H1 (cell line): ENCODE measurements at regions not wholly inside any gene's neighbourhood (a gene's known extent, or its start where the extent isn't known, plus 50 kb on each side); places are given as distances from the start of the nearest gene placed in this dataset.

Source experiments
- CTCF ChIA-PET: fragments of 300-600 bp; sonication (Branson Sonifier 250); formaldehyde crosslinking; loops from one replicate; lab custom pipeline; 2021; ENCODE audit not compliant: partially characterized antibody; lab: Charles Lee
- POLR2A ChIA-PET: fragments of 300-600 bp; sonication (Branson Sonifier 250); formaldehyde crosslinking; loops from one replicate; lab custom pipeline; 2021; ENCODE audit warnings: inconsistent platforms; ENCODE audit not compliant: partially characterized antibody; lab: Charles Lee
- DNase-seq, 2 experiments: peaks; one replicate each; pipeline versions ENCODE4 v3.0.0 to v3.0.0-alpha.2; 2010 to 2022; ENCODE audit warnings: low spot score in 2 of 2, low read depth in 1 of 2, mixed read lengths in 1 of 2
- FAIRE-seq: peaks from 2 replicates; lab custom pipeline; 2011; peaks lifted over from hg19 to GRCh38; lab: Jason Lieb, UNC
- H2AFZ ChIP-seq: 2 replicates; pipeline ENCODE4 v1.8.1; 2012; ENCODE audit warnings: low read length, inconsistent platforms
- H2AK5ac ChIP-seq: 2 replicates; pipeline ENCODE4 v1.6.1; 2013; ENCODE audit warnings: low read depth, low read length
- H2BK120ac ChIP-seq: replicated peaks from 2 replicates; pipeline ENCODE3; 2013; ENCODE audit warnings: low read depth, low read length, inconsistent platforms
- H2BK12ac ChIP-seq: 2 replicates; pipeline ENCODE4 v1.6.1; 2013; ENCODE audit warnings: low read depth, low read length
- H2BK15ac ChIP-seq: 2 replicates; pipeline ENCODE4 v1.6.1; 2013; ENCODE audit warnings: low read length
- H2BK20ac ChIP-seq: 2 replicates; pipeline ENCODE4 v1.6.1; 2013; ENCODE audit warnings: low read length
- H2BK5ac ChIP-seq: 2 replicates; pipeline ENCODE4 v1.6.1; 2013; ENCODE audit warnings: low read depth, low read length
- H3K14ac ChIP-seq: 2 replicates; pipeline ENCODE4 v1.6.1; 2013; ENCODE audit warnings: inconsistent platforms; ENCODE audit not compliant: insufficient read length
- H3K18ac ChIP-seq: 2 replicates; pipeline ENCODE4 v1.6.1; 2013; ENCODE audit warnings: low read length; ENCODE audit errors: extremely low read depth
- H3K23ac ChIP-seq: 2 replicates; pipeline ENCODE4 v1.6.1; 2013; ENCODE audit warnings: inconsistent platforms; ENCODE audit not compliant: insufficient read length
- H3K23me2 ChIP-seq: 2 replicates; pipeline ENCODE4 v1.6.1; 2013; ENCODE audit warnings: low read depth, low read length
- H3K27ac ChIP-seq: 2 replicates; pipeline ENCODE4 v1.6.1; 2011; ENCODE audit warnings: low read depth, low read length, inconsistent platforms
- H3K27me3 ChIP-seq, 4 experiments: replicated peaks in 1 of 4; 1 replicate in 1 of 4; 2 replicates in 3 of 4; pipeline versions ENCODE4 v1.6.1 to v1.8.1; 2011 to 2013; ENCODE audit warnings: low read length in 3 of 4, mild to moderate bottlenecking in 3 of 4, inconsistent platforms in 2 of 4, mixed read lengths in 2 of 4, moderate library complexity in 1 of 4; ENCODE audit not compliant: control insufficient read depth in 3 of 4, insufficient read depth in 3 of 4; ENCODE audit errors: extremely low read depth in 1 of 4
- H3K36me3 ChIP-seq, 4 experiments: 2 replicates each; pipeline versions ENCODE4 v1.6.1 to v1.8.1; 2011 to 2013; ENCODE audit warnings: mild to moderate bottlenecking in 4 of 4, low read length in 3 of 4, moderate library complexity in 2 of 4, control low read depth in 1 of 4, inconsistent platforms in 1 of 4; ENCODE audit not compliant: insufficient read depth in 4 of 4, control insufficient read depth in 2 of 4
- H3K4ac ChIP-seq: replicated peaks from 2 replicates; pipeline ENCODE3; 2013; ENCODE audit warnings: low read length, low read depth, mixed read lengths, inconsistent platforms; ENCODE audit not compliant: insufficient read length
- H3K4me1 ChIP-seq, 4 experiments: replicated peaks in 1 of 4; 1 replicate in 1 of 4; 2 replicates in 3 of 4; pipeline versions ENCODE4 v1.6.1 to v1.8.1; 2011 to 2013; ENCODE audit warnings: low read length in 3 of 4, inconsistent platforms in 2 of 4, mixed read lengths in 1 of 4; ENCODE audit not compliant: insufficient read depth in 4 of 4, control insufficient read depth in 3 of 4
- H3K4me2 ChIP-seq, 2 experiments: 2 replicates each; pipeline versions ENCODE4 v1.6.1 to v1.8.1; 2011 to 2013; ENCODE audit warnings: low read depth in 2 of 2, low read length in 2 of 2, control low read depth in 1 of 2, inconsistent platforms in 1 of 2, mild to moderate bottlenecking in 1 of 2; ENCODE audit not compliant: insufficient read depth in 1 of 2
- H3K4me3 ChIP-seq, 4 experiments: fragments of 200-600, 300-600 bp in 1 of 4; sonication (generic), shearing (Covaris generic), sonication (Bioruptor Twin) in 1 of 4; 2 replicates each; pipeline versions ENCODE4 v1.5.1 to v1.8.1; 2011 to 2016; ENCODE audit warnings: low read length in 4 of 4, low read depth in 3 of 4, control low read depth in 2 of 4, inconsistent platforms in 2 of 4, mild to moderate bottlenecking in 2 of 4, mixed read lengths in 1 of 4, moderate library complexity in 1 of 4; ENCODE audit not compliant: insufficient read depth in 2 of 4; ENCODE audit errors: extremely low read depth in 1 of 4
- H3K56ac ChIP-seq: replicated peaks from 2 replicates; pipeline ENCODE3; 2013; ENCODE audit warnings: low read depth, mild to moderate bottlenecking, mixed read lengths, low read length, inconsistent platforms; ENCODE audit not compliant: insufficient read length
- H3K79me1 ChIP-seq: 2 replicates; pipeline ENCODE4 v1.6.1; 2013; ENCODE audit warnings: low read depth, low read length, control low read depth
- H3K79me2 ChIP-seq, 2 experiments: 2 replicates each; pipeline versions ENCODE4 v1.6.1 to v1.8.1; 2012 to 2013; ENCODE audit warnings: low read length in 2 of 2, mild to moderate bottlenecking in 2 of 2, inconsistent platforms in 1 of 2; ENCODE audit not compliant: insufficient read depth in 2 of 2, control insufficient read depth in 1 of 2
- H3K9ac ChIP-seq, 4 experiments: replicated peaks in 1 of 4; 1 replicate in 1 of 4; 2 replicates in 3 of 4; pipeline versions ENCODE4 v1.6.1 to v1.8.1; 2011 to 2013; ENCODE audit warnings: low read depth in 3 of 4, low read length in 3 of 4, control low read depth in 2 of 4, mild to moderate bottlenecking in 2 of 4, moderate library complexity in 2 of 4, inconsistent platforms in 1 of 4; ENCODE audit errors: extremely low read depth in 1 of 4
- H3K9me3 ChIP-seq, 2 experiments: 2 replicates each; pipeline versions ENCODE4 v1.6.1 to v1.8.1; 2012 to 2013; ENCODE audit warnings: mild to moderate bottlenecking in 2 of 2, moderate library complexity in 2 of 2, control low read depth in 1 of 2, inconsistent platforms in 1 of 2, low read depth in 1 of 2, low read length in 1 of 2, mixed read lengths in 1 of 2; ENCODE audit not compliant: insufficient read depth in 2 of 2
- H4K20me1 ChIP-seq, 2 experiments: replicated peaks in 1 of 2; 2 replicates each; pipeline versions ENCODE3 to v1.8.1; 2011 to 2013; ENCODE audit warnings: inconsistent platforms in 2 of 2, low read length in 2 of 2, mild to moderate bottlenecking in 1 of 2; ENCODE audit not compliant: insufficient read depth in 2 of 2, control insufficient read depth in 1 of 2
- H4K5ac ChIP-seq: 2 replicates; pipeline ENCODE4 v1.6.1; 2013; ENCODE audit warnings: low read length, low read depth, mixed read lengths, inconsistent platforms; ENCODE audit not compliant: insufficient read length
- H4K8ac ChIP-seq: 2 replicates; pipeline ENCODE4 v1.8.0; 2013; ENCODE audit warnings: mild to moderate bottlenecking, moderate library complexity, low read length, inconsistent platforms; ENCODE audit not compliant: insufficient read depth; ENCODE audit errors: extremely low read depth
- H4K91ac ChIP-seq: replicated peaks from 2 replicates; pipeline ENCODE3; 2013; ENCODE audit warnings: low read length, mixed read lengths, inconsistent platforms; ENCODE audit not compliant: insufficient read length
- ATF2 ChIP-seq: IDR thresholded peaks from 2 replicates; pipeline ENCODE4 v1.6.1; 2012; ENCODE audit warnings: low read length, inconsistent platforms
- BCL11A ChIP-seq, 2 experiments: IDR thresholded peaks; one replicate each; pipeline ENCODE4 v1.6.1; 2011; ENCODE audit warnings: low read depth in 2 of 2, low read length in 2 of 2, mild to moderate bottlenecking in 2 of 2
- FOSL1 ChIP-seq: IDR thresholded peaks from 2 replicates; pipeline ENCODE4 v1.6.1; 2011; ENCODE audit warnings: mild to moderate bottlenecking, low read depth, low read length, moderate library complexity; ENCODE audit not compliant: insufficient read depth
- POLR2AphosphoS5 ChIP-seq: IDR thresholded peaks from 2 replicates; pipeline ENCODE4 v1.6.1; 2011; ENCODE audit warnings: low read depth, low read length
- RNF2 ChIP-seq: fragments of 200-900, 300-1000 bp; sonication (generic); IDR thresholded peaks from 2 replicates; pipeline ENCODE4 v1.7.1; 2016; ENCODE audit warnings: borderline replicate concordance, low read depth, mild to moderate bottlenecking, antibody characterized with exemption, low read length; ENCODE audit not compliant: poor library complexity, severe bottlenecking; ENCODE audit errors: missing control alignments
- RXRA ChIP-seq: IDR thresholded peaks from 2 replicates; pipeline ENCODE4 v1.6.1; 2011; ENCODE audit warnings: low read depth, mild to moderate bottlenecking, low read length, moderate library complexity; ENCODE audit not compliant: insufficient read depth
- SIN3A ChIP-seq, 2 experiments: IDR thresholded peaks in 1 of 2; conservative IDR thresholded peaks in 1 of 2; 2 replicates each; pipeline ENCODE4 v1.6.1; 2011 to 2012; ENCODE audit warnings: low read length in 2 of 2, improper control_type of control experiment in 1 of 2, low read depth in 1 of 2, mild to moderate bottlenecking in 1 of 2
- SIX5 ChIP-seq: IDR thresholded peaks from 2 replicates; pipeline ENCODE4 v1.6.1; 2011; ENCODE audit warnings: mild to moderate bottlenecking, low read depth, low read length
- SP1 ChIP-seq: IDR thresholded peaks from 2 replicates; pipeline ENCODE4 v1.6.1; 2011; ENCODE audit warnings: low read depth, low read length
- SUZ12 ChIP-seq: fragments of 200-600 bp; sonication (generic); IDR thresholded peaks from 2 replicates; pipeline ENCODE4 v1.6.1; 2012; ENCODE audit warnings: mild to moderate bottlenecking, inconsistent platforms, low read length, moderate library complexity, mixed read lengths

GRCh38 chr9:108081112-108081511 is 591.5 kb upstream of the KLF4 start:
- H3K4ac ChIP-seq, result no peak overlapping the region
- H3K23ac ChIP-seq, result no peak overlapping the region
- DNase-seq (no peak), FAIRE-seq (no peak)
- H3K36me3 ChIP-seq, result no peaks in the 10 kb centered on the region
- H3K18ac ChIP-seq, result no peak overlapping the region
- H3K27ac ChIP-seq, result no peak overlapping the region
- no peak overlapping the region for H2BK15ac ChIP-seq
- no peaks in the 10 kb centered on the region for H4K20me1 ChIP-seq
- no peak overlapping the region for H3K4me3 ChIP-seq
- ChIA-PET CTCF (no interaction called here), POLR2A (no interaction called here)
- no peak for TF ChIP-seq BCL11A (IDR thresholded peaks at IDR 0.05; ENCODE audit: low read depth in 2 of 2, low read length in 2 of 2)
- no peak for TF ChIP-seq SUZ12
- no peak for TF ChIP-seq RXRA
- TF ChIP-seq ATF2, result no peak
- TF ChIP-seq RNF2, result no peak
- no peak for TF ChIP-seq FOSL1
- no peak for TF ChIP-seq POLR2AphosphoS5
- no peak for TF ChIP-seq SP1
- no peak for TF ChIP-seq SIN3A (conservative IDR thresholded peaks at IDR 0.05 in 1 of 2, IDR thresholded peaks at IDR 0.05 in 1 of 2; ENCODE audit: low read depth in 1 of 2, low read length in 2 of 2)
- no peak for TF ChIP-seq SIX5
- peaks cover 0 to 3% (median 0%) of the 10 kb centered on the region in 4 experiments; a peak in 2 of 7 replicates for H3K27me3 ChIP-seq
- H3K9me3 ChIP-seq, result no peaks in the 10 kb centered on the region
- no peaks in the 10 kb centered on the region for H3K79me1 ChIP-seq
- no peak overlapping the region for H2BK12ac ChIP-seq
- H3K4me2 ChIP-seq, result no peak overlapping the region
- H3K56ac ChIP-seq, result no peak overlapping the region
- no peak overlapping the region for H2BK5ac ChIP-seq
- no peak overlapping the region for H3K14ac ChIP-seq
- H2AFZ ChIP-seq, result no peak overlapping the region
- no peak overlapping the region for H2BK120ac ChIP-seq
- no peak overlapping the region for H4K91ac ChIP-seq
- H3K9ac ChIP-seq, result no peak overlapping the region
- no peak overlapping the region for H2BK20ac ChIP-seq
- H2AK5ac ChIP-seq, result no peak overlapping the region
- no peaks in the 10 kb centered on the region for H3K23me2 ChIP-seq
- H3K79me2 ChIP-seq, result no peaks in the 10 kb centered on the region
- peaks cover 0 to 6% (median 0%) of the 10 kb centered on the region in 4 experiments; a peak in 2 of 7 replicates for H3K4me1 ChIP-seq
- H4K5ac ChIP-seq, result no peak overlapping the region
- no peak overlapping the region for H4K8ac ChIP-seq
